HCT116 (cell line): ENCODE measurements at regions not wholly inside any gene's neighbourhood (a gene's known extent, or its start where the extent isn't known, plus 50 kb on each side); places are given as distances from the start of the nearest gene placed in this dataset.

Experiments used
- ATAC-seq: fragments of 200-7000 bp; cut with Tn5 transposase; 2 replicates; pipeline ENCODE4 v1.9.1; 2020; ENCODE audit warnings: mild to moderate bottlenecking, moderate library complexity
- BruUV-seq: library from RNA; stranded (reverse); fragments of 400-500 nt; replicated peaks from 2 replicates; lab custom pipeline; 2021; lab: Mats Ljungman, UMichigan
- CTCF ChIA-PET: fragments of 300-600 bp; sonication (Branson Sonifier 250); formaldehyde crosslinking; loops from one replicate; lab custom pipeline; 2021; ENCODE audit warnings: antibody characterized with exemption; lab: Charles Lee
- POLR2A ChIA-PET: fragments of 300-600, 350-600 bp; sonication (Branson Sonifier 250); formaldehyde crosslinking; loops from one replicate; lab custom pipeline; 2021; ENCODE audit warnings: antibody characterized with exemption; lab: Charles Lee
- RAD21 ChIA-PET, 2 experiments: fragments of 300-600 bp; sonication (Branson Sonifier 250); formaldehyde crosslinking; loops; one replicate each; lab custom pipeline; 2023; ENCODE audit warnings: low total read pairs in 2 of 2; ENCODE audit not compliant: uncharacterized antibody in 2 of 2, unreplicated experiment in 2 of 2, low non-redundant PET in 1 of 2; lab: Charles Lee
- DNase-seq: peaks from one replicate; pipeline ENCODE4 v3.0.0-alpha.2; 2010; ENCODE audit warnings: low read depth, low spot score
- H2AFZ ChIP-seq: fragments of 200-600 bp; shearing (Covaris generic), sonication (generic); 2 replicates; pipeline ENCODE4 v1.6.1; 2017; ENCODE audit warnings: low read depth, mixed run types, mixed read lengths, antibody characterized with exemption, low read length; ENCODE audit not compliant: poor library complexity, severe bottlenecking
- H3K27ac ChIP-seq: 2 replicates; pipeline ENCODE4 v1.5.1; 2012; ENCODE audit warnings: low read depth, low read length
- H3K27me3 ChIP-seq: fragments of 200-600 bp; sonication (generic); 2 replicates; pipeline ENCODE4 v1.6.1; 2016; ENCODE audit warnings: mixed run types, low read length, mixed read lengths; ENCODE audit not compliant: insufficient read depth
- H3K36me3 ChIP-seq, 2 experiments: fragments of 200-500 bp in 1 of 2; fragments of 200-600 bp in 1 of 2; sonication (Bioruptor generic) in 1 of 2; sonication (generic) in 1 of 2; 2 replicates each; pipeline versions ENCODE4 v1.5.1 to v1.6.1; 2014 to 2016; ENCODE audit warnings: low read length in 2 of 2, inconsistent platforms in 1 of 2, mixed read lengths in 1 of 2, mixed run types in 1 of 2; ENCODE audit not compliant: insufficient read depth in 2 of 2, control insufficient read depth in 1 of 2
- H3K4me1 ChIP-seq, 2 experiments: fragments of 200-600 bp in 1 of 2; sonication (generic) in 1 of 2; 2 replicates each; pipeline versions ENCODE4 v1.5.1 to v1.6.1; 2012 to 2017; ENCODE audit warnings: low read length in 2 of 2, inconsistent platforms in 1 of 2, mild to moderate bottlenecking in 1 of 2, mixed read lengths in 1 of 2, mixed run types in 1 of 2, moderate library complexity in 1 of 2; ENCODE audit not compliant: insufficient read depth in 2 of 2, control insufficient read depth in 1 of 2
- H3K4me2 ChIP-seq: fragments of 200-600 bp; sonication (generic); 2 replicates; pipeline ENCODE4 v1.6.1; 2017; ENCODE audit warnings: mixed run types, low read length, mixed read lengths
- H3K4me3 ChIP-seq, 2 experiments: fragments of 200-600 bp in 1 of 2; sonication (generic) in 1 of 2; replicated peaks in 1 of 2; 2 replicates each; pipeline ENCODE4 v1.5.1; 2011 to 2016; ENCODE audit warnings: low read length in 2 of 2, control low read depth in 1 of 2, low read depth in 1 of 2, mild to moderate bottlenecking in 1 of 2, mixed read lengths in 1 of 2, mixed run types in 1 of 2
- H3K79me2 ChIP-seq: fragments of 200-600 bp; sonication (generic); 2 replicates; pipeline ENCODE4 v1.6.1; 2017; ENCODE audit warnings: mild to moderate bottlenecking, mixed run types, low read length, moderate library complexity, mixed read lengths; ENCODE audit not compliant: insufficient read depth
- H3K9ac ChIP-seq: fragments of 200-600 bp; sonication (generic); 2 replicates; pipeline ENCODE4 v1.6.1; 2016; ENCODE audit warnings: low read length, mixed read lengths
- H3K9me2 ChIP-seq: fragments of 200-600 bp; sonication (generic), shearing (Covaris generic); 2 replicates; pipeline ENCODE4 v1.6.1; 2017; ENCODE audit warnings: mixed run types, mild to moderate bottlenecking, moderate library complexity; ENCODE audit not compliant: insufficient read depth
- H3K9me3 ChIP-seq, 2 experiments: fragments of 200-500 bp in 1 of 2; fragments of 200-600 bp in 1 of 2; sonication (Bioruptor generic) in 1 of 2; sonication (generic) in 1 of 2; 2 replicates each; pipeline ENCODE4 v1.6.1; 2014 to 2017; ENCODE audit warnings: low read length in 2 of 2, mixed read lengths in 2 of 2, inconsistent platforms in 1 of 2, low read depth in 1 of 2, mild to moderate bottlenecking in 1 of 2, mixed run types in 1 of 2, moderate library complexity in 1 of 2; ENCODE audit not compliant: control insufficient read depth in 1 of 2, insufficient read depth in 1 of 2
- H4K20me1 ChIP-seq: fragments of 200-600 bp; sonication (generic), shearing (Covaris generic); 2 replicates; pipeline ENCODE4 v1.6.1; 2017; ENCODE audit warnings: mixed run types, mild to moderate bottlenecking, moderate library complexity; ENCODE audit not compliant: insufficient read depth
- CBX3 ChIP-seq: IDR thresholded peaks from 2 replicates; pipeline ENCODE4 v1.6.1; 2012; ENCODE audit warnings: low read depth
- ELF1 ChIP-seq: IDR thresholded peaks from 2 replicates; pipeline ENCODE4 v1.6.1; 2012; ENCODE audit warnings: low read depth, borderline replicate concordance
- EZH2phosphoT487 ChIP-seq: fragments of 200-600 bp; IDR thresholded peaks from 2 replicates; pipeline ENCODE4 v1.6.1; 2018; ENCODE audit warnings: antibody characterized with exemption, borderline replicate concordance
- FOSL1 ChIP-seq: IDR thresholded peaks from 2 replicates; pipeline ENCODE4 v1.6.1; 2012; ENCODE audit warnings: low read depth
- JUND ChIP-seq: IDR thresholded peaks from 2 replicates; pipeline ENCODE4 v1.6.1; 2012
- POLR2A ChIP-seq: IDR thresholded peaks from 2 replicates; pipeline ENCODE4 v1.7.0; 2011; ENCODE audit warnings: borderline replicate concordance; ENCODE audit not compliant: insufficient read depth, insufficient read length; ENCODE audit errors: extremely low read depth
- POLR2AphosphoS5 ChIP-seq: IDR thresholded peaks from 2 replicates; pipeline ENCODE4 v1.6.1; 2011; ENCODE audit warnings: mild to moderate bottlenecking, low read depth, low read length, moderate library complexity
- RAD21 ChIP-seq: IDR thresholded peaks from 2 replicates; pipeline ENCODE4 v1.6.1; 2012; ENCODE audit warnings: low read depth, mild to moderate bottlenecking
- SRF ChIP-seq: IDR thresholded peaks from 2 replicates; pipeline ENCODE4 v1.6.1; 2012; ENCODE audit warnings: low read depth
- TCF7L2 ChIP-seq: IDR thresholded peaks from 2 replicates; pipeline ENCODE4 v1.7.0; 2011; ENCODE audit warnings: borderline replicate concordance, inconsistent platforms; ENCODE audit not compliant: insufficient read depth, insufficient read length; ENCODE audit errors: extremely low read depth
- YY1 ChIP-seq: IDR thresholded peaks from 2 replicates; pipeline ENCODE4 v1.6.1; 2011; ENCODE audit warnings: low read length, low read depth, moderate library complexity, mild to moderate bottlenecking; ENCODE audit not compliant: insufficient replicate concordance; ENCODE audit errors: extremely low read depth
- ZFX ChIP-seq: fragments of 450-650 bp; IDR thresholded peaks from 2 replicates; pipeline ENCODE4 v1.6.1; 2017
- ZNF274 ChIP-seq: fragments of 200-500 bp; sonication (Bioruptor generic); IDR thresholded peaks from 2 replicates; pipeline ENCODE4 v1.6.1; 2014; ENCODE audit warnings: mild to moderate bottlenecking, low read depth, low read length, inconsistent platforms
- intact Hi-C: fragments of 100-400 bp; cut with micrococcal nuclease; formaldehyde crosslinking; loops from 2 replicates; pipeline ENCODE4 v1.10.0; 2022
- TF ChIP-seq, protein P1 (sequence below): IDR thresholded peaks from 2 replicates; pipeline ENCODE4 v1.6.1; 2012
- TF ChIP-seq, protein P2 (sequence below): IDR thresholded peaks from 2 replicates; pipeline ENCODE4 v1.6.1; 2011; ENCODE audit warnings: mild to moderate bottlenecking, low read length, moderate library complexity; ENCODE audit not compliant: insufficient replicate concordance; ENCODE audit errors: extremely low read depth

DNA sequence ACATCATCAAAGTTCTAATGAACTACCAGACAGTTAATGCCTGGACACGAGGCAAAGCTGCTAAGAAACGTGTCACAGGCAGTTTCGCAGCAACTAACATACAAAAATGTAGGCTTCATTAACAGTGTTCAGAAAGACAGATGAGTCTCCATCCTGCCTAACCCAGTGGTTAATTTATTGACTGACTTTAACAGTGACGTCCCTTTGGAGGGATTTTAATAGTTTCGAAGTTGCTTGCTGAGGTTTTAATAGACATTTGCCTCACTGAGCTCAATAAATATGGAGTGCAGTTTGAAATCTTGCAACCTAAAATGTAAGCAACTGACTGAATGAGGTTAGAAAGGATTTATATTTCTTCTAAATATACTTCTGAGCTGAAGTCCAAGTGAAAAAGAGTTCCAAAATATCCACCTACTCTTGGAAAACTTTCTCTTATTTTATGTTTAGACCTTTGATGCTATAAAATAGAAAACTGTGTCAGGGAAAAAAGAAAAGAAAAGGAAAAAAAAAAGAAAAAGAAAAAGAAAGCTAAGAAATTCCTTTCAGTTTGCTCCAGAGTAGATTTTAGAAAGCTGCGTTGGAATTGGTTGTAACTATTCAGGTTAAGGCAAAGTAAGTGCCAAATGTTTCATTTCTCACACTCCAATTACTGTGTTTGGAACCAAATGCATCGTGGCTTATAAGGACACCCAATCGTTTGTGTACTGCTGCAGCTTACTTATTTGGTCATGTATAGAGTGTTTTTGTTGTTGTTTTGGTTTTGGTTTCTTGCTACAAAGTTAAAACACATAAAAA, 2016.6 kb downstream of the MAT2B start:
- no TSS peak for BruUV-seq
- Histone ChIP-seq H3K4me3 (no peak overlapping the region), H2AFZ (no peak overlapping the region), H3K27ac (no peak overlapping the region), H3K9me3 (peaks cover 6% of the 10 kb centered on the region in 2 experiments; a peak in 3 of 4 replicates), H3K4me1 (no peaks in the 10 kb centered on the region), H3K36me3 (no peaks in the 10 kb centered on the region), H3K9ac (no peak overlapping the region), H3K4me2 (no peak overlapping the region), H3K27me3 (no peaks in the 10 kb centered on the region), H3K79me2 (no peaks in the 10 kb centered on the region), H4K20me1 (no peaks in the 10 kb centered on the region), H3K9me2 (no peaks in the 10 kb centered on the region)
- ATAC-seq (no peak), DNase-seq (no peak)
- ChIA-PET CTCF (no interaction called here), RAD21 (no interaction called here), POLR2A (no interaction called here)
- intact Hi-C loops, result no loop called here
- no peak for TF ChIP-seq ELF1
- no peak for TF ChIP-seq CBX3
- TF ChIP-seq YY1, result no peak
- no peak for TF ChIP-seq JUND
- TF ChIP-seq, protein P1, sequence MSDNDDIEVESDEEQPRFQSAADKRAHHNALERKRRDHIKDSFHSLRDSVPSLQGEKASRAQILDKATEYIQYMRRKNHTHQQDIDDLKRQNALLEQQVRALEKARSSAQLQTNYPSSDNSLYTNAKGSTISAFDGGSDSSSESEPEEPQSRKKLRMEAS, result no peak
- TF ChIP-seq TCF7L2, result no peak
- no peak for TF ChIP-seq SRF
- no peak for TF ChIP-seq POLR2AphosphoS5
- TF ChIP-seq RAD21, result no peak
- TF ChIP-seq FOSL1, result no peak
- no peak for TF ChIP-seq ZFX
- TF ChIP-seq, protein P2, sequence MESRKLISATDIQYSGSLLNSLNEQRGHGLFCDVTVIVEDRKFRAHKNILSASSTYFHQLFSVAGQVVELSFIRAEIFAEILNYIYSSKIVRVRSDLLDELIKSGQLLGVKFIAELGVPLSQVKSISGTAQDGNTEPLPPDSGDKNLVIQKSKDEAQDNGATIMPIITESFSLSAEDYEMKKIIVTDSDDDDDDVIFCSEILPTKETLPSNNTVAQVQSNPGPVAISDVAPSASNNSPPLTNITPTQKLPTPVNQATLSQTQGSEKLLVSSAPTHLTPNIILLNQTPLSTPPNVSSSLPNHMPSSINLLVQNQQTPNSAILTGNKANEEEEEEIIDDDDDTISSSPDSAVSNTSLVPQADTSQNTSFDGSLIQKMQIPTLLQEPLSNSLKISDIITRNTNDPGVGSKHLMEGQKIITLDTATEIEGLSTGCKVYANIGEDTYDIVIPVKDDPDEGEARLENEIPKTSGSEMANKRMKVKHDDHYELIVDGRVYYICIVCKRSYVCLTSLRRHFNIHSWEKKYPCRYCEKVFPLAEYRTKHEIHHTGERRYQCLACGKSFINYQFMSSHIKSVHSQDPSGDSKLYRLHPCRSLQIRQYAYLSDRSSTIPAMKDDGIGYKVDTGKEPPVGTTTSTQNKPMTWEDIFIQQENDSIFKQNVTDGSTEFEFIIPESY, result no peak
- TF ChIP-seq POLR2A, result no peak
- no peak for TF ChIP-seq EZH2phosphoT487
- TF ChIP-seq ZNF274, result no peak
